Liver (tissue), 3 donors: ENCODE measurements at regions not wholly inside any gene's neighbourhood (a gene's known extent, or its start where the extent isn't known, plus 50 kb on each side); places are given as distances from the start of the nearest gene placed in this dataset.

Source experiments
- GABPA ChIP-seq, 2 donors: IDR thresholded peaks in 1 of 2; conservative IDR thresholded peaks in 1 of 2; 2 replicates each; pipeline ENCODE4 v1.6.1; 2016; ENCODE audit warnings: antibody characterized with exemption in 2 of 2, mild to moderate bottlenecking in 1 of 2, moderate library complexity in 1 of 2
- JUND ChIP-seq, 2 donors: IDR thresholded peaks; 2 replicates each; pipeline ENCODE4 v1.6.1; 2016; ENCODE audit warnings: antibody characterized with exemption in 2 of 2
- RXRA ChIP-seq, 2 donors: IDR thresholded peaks; 2 replicates each; pipeline ENCODE4 v1.6.1; 2017 to 2018; ENCODE audit warnings: antibody characterized with exemption in 2 of 2, mild to moderate bottlenecking in 1 of 2
- TF ChIP-seq, protein P1 (sequence below): IDR thresholded peaks from 2 replicates; pipeline ENCODE4 v1.6.1; 2016; ENCODE audit warnings: antibody characterized with exemption, mild to moderate bottlenecking
- TF ChIP-seq, protein P2 (sequence below): fragments of 150-350 bp; IDR thresholded peaks from 2 replicates; pipeline ENCODE4 v1.5.1; 2017; ENCODE audit warnings: improper control_type of control experiment, low read depth, low read length; ENCODE audit not compliant: missing input control
- donor health status: healthy.
- donor health status: healthy.

DNA sequence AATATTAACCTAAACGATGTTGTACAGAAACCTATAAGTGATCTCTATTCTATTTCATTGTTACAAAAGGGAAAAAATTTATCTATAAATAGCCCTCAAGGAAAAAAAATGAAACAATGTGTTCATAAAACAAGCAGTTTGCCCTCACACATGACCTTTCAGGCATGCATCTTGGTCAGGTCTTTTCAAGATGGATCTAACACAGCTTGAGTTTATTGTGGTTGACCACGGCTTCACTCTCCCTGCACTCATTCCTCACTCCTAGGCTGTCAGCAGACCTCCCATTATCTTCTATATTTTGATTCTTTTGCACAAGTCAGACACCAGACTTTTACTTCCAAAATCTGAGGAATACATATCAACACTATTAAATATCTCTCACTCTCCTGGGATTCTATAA is 544.3 kb downstream of the KCNT2 start:
- TF ChIP-seq, protein P1, sequence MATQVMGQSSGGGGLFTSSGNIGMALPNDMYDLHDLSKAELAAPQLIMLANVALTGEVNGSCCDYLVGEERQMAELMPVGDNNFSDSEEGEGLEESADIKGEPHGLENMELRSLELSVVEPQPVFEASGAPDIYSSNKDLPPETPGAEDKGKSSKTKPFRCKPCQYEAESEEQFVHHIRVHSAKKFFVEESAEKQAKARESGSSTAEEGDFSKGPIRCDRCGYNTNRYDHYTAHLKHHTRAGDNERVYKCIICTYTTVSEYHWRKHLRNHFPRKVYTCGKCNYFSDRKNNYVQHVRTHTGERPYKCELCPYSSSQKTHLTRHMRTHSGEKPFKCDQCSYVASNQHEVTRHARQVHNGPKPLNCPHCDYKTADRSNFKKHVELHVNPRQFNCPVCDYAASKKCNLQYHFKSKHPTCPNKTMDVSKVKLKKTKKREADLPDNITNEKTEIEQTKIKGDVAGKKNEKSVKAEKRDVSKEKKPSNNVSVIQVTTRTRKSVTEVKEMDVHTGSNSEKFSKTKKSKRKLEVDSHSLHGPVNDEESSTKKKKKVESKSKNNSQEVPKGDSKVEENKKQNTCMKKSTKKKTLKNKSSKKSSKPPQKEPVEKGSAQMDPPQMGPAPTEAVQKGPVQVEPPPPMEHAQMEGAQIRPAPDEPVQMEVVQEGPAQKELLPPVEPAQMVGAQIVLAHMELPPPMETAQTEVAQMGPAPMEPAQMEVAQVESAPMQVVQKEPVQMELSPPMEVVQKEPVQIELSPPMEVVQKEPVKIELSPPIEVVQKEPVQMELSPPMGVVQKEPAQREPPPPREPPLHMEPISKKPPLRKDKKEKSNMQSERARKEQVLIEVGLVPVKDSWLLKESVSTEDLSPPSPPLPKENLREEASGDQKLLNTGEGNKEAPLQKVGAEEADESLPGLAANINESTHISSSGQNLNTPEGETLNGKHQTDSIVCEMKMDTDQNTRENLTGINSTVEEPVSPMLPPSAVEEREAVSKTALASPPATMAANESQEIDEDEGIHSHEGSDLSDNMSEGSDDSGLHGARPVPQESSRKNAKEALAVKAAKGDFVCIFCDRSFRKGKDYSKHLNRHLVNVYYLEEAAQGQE: no peak
- TF ChIP-seq, protein P2, sequence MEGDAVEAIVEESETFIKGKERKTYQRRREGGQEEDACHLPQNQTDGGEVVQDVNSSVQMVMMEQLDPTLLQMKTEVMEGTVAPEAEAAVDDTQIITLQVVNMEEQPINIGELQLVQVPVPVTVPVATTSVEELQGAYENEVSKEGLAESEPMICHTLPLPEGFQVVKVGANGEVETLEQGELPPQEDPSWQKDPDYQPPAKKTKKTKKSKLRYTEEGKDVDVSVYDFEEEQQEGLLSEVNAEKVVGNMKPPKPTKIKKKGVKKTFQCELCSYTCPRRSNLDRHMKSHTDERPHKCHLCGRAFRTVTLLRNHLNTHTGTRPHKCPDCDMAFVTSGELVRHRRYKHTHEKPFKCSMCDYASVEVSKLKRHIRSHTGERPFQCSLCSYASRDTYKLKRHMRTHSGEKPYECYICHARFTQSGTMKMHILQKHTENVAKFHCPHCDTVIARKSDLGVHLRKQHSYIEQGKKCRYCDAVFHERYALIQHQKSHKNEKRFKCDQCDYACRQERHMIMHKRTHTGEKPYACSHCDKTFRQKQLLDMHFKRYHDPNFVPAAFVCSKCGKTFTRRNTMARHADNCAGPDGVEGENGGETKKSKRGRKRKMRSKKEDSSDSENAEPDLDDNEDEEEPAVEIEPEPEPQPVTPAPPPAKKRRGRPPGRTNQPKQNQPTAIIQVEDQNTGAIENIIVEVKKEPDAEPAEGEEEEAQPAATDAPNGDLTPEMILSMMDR: no peak
- TF ChIP-seq GABPA (IDR thresholded peaks at IDR 0.05 in 1 of 2, conservative IDR thresholded peaks at IDR 0.05 in 1 of 2) (no peak), JUND (IDR thresholded peaks at IDR 0.05) (no peak), RXRA (IDR thresholded peaks at IDR 0.05) (no peak)
